ENCODE measurements at regions not wholly inside any gene's neighbourhood (a gene's known extent, or its start where the extent isn't known, plus 50 kb on each side); places are given as distances from the start of the nearest gene placed in this dataset.

- no peak for DNase-seq
Observed at GRCh38 chr2:4265936-4266335, 562.6 kb downstream of the DCDC2C start.

- DNase-seq, result no peak
Observed at GRCh38 chr2:4269885-4270284, 566.5 kb downstream of the DCDC2C start.

GRCh38 chr2:4272261-4272858, 569.0 kb downstream of the DCDC2C start:
- peak; percentile 90 for DNase-seq

GRCh38 chr2:4278392-4278791, 575.0 kb downstream of the DCDC2C start:
- no peak for DNase-seq

GRCh38 chr2:4279431-4279830, 576.1 kb downstream of the DCDC2C start:
- DNase-seq, result no peak

GRCh38 chr2:4291430-4291829, 588.1 kb downstream of the DCDC2C start:
- no peak for DNase-seq

GRCh38 chr2:4295680-4296079, 592.3 kb downstream of the DCDC2C start:
- no peak for DNase-seq

GRCh38 chr2:4300616-4301015, 597.2 kb downstream of the DCDC2C start:
- no peak for DNase-seq

GRCh38 chr2:4324531-4324930, 621.2 kb downstream of the DCDC2C start:
- DNase-seq, result no peak

GRCh38 chr2:4336864-4337263, 633.5 kb downstream of the DCDC2C start:
- DNase-seq, result no peak

GRCh38 chr2:4338345-4338744, 635.0 kb downstream of the DCDC2C start:
- no peak for DNase-seq

GRCh38 chr2:4340536-4340935, 637.2 kb downstream of the DCDC2C start:
- no peak for DNase-seq

- DNase-seq, result no peak
Observed at GRCh38 chr2:4346628-4347027, 643.3 kb downstream of the DCDC2C start.

- DNase-seq, result no peak
Observed at GRCh38 chr2:4353668-4354067, 650.3 kb downstream of the DCDC2C start.

- DNase-seq, result no peak
Observed at GRCh38 chr2:4354164-4354563, 650.8 kb downstream of the DCDC2C start.

- DNase-seq, result no peak
Observed at GRCh38 chr2:4354678-4355077, 651.3 kb downstream of the DCDC2C start.

GRCh38 chr2:4356109-4356508, 652.7 kb downstream of the DCDC2C start:
- DNase-seq, result no peak

GRCh38 chr2:4356541-4356940, 653.2 kb downstream of the DCDC2C start:
- no peak for DNase-seq

- DNase-seq, result no peak
Observed at GRCh38 chr2:4357121-4357520, 653.7 kb downstream of the DCDC2C start.

- peak; percentile 94 for DNase-seq
Observed at GRCh38 chr2:4358837-4359236, 655.5 kb downstream of the DCDC2C start.

GRCh38 chr2:4368907-4369306, 665.5 kb downstream of the DCDC2C start:
- no peak for DNase-seq

GRCh38 chr2:4369826-4370419, 666.5 kb downstream of the DCDC2C start:
- no peak for DNase-seq

- DNase-seq, result no peak
Observed at GRCh38 chr2:4370422-4371090, 667.2 kb downstream of the DCDC2C start.

GRCh38 chr2:4381049-4381448, 677.7 kb downstream of the DCDC2C start:
- DNase-seq, result no peak

GRCh38 chr2:4381773-4382172, 678.4 kb downstream of the DCDC2C start:
- no peak for DNase-seq
